ENCODE measurements at regions not wholly inside any gene's neighbourhood (a gene's known extent, or its start where the extent isn't known, plus 50 kb on each side); places are given as distances from the start of the nearest gene placed in this dataset.

- no peaks in the 10 kb centered on the region for H3K79me2 ChIP-seq (ENCODE audit: insufficient read depth, low read length)
- Mint-ChIP-seq H3K4me1 (ENCODE audit: low read depth, unreplicated experiment) (peaks cover 32% of the 10 kb centered on the region), H3K27me3 (ENCODE audit: low read depth, unreplicated experiment) (no peaks in the 10 kb centered on the region), H3K4me3 (ENCODE audit: unreplicated experiment) (no peak overlapping the region), H3K36me3 (ENCODE audit: low read depth, unreplicated experiment) (peaks cover 20% of the 10 kb centered on the region), H3K9me3 (ENCODE audit: unreplicated experiment) (peaks cover 2% of the 10 kb centered on the region), H3K27ac (ENCODE audit: unreplicated experiment) (peak overlapping the region; percentile 84)
- peak overlapping the region; percentile 41 for H3K27ac ChIP-seq (ENCODE audit: low read depth, low read length)
- DNase-seq (ENCODE audit: low read depth) (no peak), FAIRE-seq (no peak)
- no peak overlapping the region for H3K9ac ChIP-seq (ENCODE audit: low read length)
- H3K9me3 ChIP-seq (ENCODE audit: insufficient read depth, low read depth, low read length) = no peaks in the 10 kb centered on the region
- peaks cover 31% of the 10 kb centered on the region for H3K4me1 ChIP-seq (ENCODE audit: insufficient read depth, low read length)
- no peak overlapping the region for H2AFZ ChIP-seq (ENCODE audit: low read depth, low read length)
- TF ChIP-seq EZH2 (IDR thresholded peaks at IDR 0.05; ENCODE audit: insufficient read depth, low read length) = no peak
- H3K36me3 ChIP-seq (ENCODE audit: insufficient read depth, low read length) = no peaks in the 10 kb centered on the region
- peak overlapping the region; percentile 74 for H3K4me2 ChIP-seq (ENCODE audit: low read length)
- no peaks in the 10 kb centered on the region for H3K27me3 ChIP-seq (ENCODE audit: insufficient read depth, low read length)
- H4K20me1 ChIP-seq (ENCODE audit: insufficient read depth, low read length) = no peaks in the 10 kb centered on the region
- H3K4me3 ChIP-seq (ENCODE audit: insufficient read depth, low read depth, low read length) = no peak overlapping the region
These were observed 271.3 kb upstream of the TPM1 start for GRCh38 chr15:62771234-62771633.

DNA sequence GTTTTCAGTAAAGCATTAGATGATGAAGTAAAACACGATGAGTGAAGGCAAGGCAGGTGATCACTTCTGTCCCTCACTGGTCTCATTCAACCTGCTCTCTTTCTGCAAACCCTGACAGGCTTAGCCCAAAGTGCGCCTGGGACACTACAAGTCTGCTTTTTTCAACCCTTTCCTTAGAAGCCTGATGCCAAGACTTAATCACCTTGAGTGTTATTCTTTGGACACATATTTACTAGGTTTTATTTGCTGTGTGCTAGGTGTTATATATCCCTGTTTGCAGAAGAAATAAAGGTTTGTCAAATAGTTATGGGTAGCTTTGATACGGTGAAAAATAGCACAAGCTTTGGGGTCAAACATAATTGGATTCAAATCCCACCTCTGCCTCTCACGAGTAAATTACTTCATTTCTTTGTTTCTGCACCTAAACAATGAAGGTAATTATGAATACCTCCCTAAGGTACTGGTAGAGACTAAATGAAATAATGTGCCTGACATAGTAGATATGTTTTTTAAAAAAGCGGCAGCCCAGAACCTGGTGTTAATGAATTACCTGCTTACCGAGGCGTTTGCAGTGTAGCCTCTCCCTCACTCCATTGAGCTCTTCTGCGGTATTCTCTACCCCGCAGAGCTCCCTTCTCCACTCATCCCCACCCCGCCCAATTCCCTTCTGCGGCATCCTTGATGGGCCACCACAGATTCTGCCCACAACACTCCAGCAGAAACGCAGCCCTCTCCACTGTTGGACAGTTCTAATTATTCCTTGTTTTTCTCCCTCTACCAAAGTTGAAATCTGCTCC, 269.0 kb upstream of the TPM1 start:
- no peak for FAIRE-seq
- H3K79me2 ChIP-seq (ENCODE audit: insufficient read depth, low read length) = no peaks in the 10 kb centered on the region
- peaks cover 2% of the 10 kb centered on the region for H3K9me3 Mint-ChIP-seq (ENCODE audit: unreplicated experiment)
- H4K20me1 ChIP-seq (ENCODE audit: insufficient read depth, low read length) = no peaks in the 10 kb centered on the region
- peaks cover 32% of the 10 kb centered on the region for H3K4me1 ChIP-seq (ENCODE audit: insufficient read depth, low read length)
- peaks cover 17% of the 10 kb centered on the region for H3K36me3 Mint-ChIP-seq (ENCODE audit: low read depth, unreplicated experiment)
- no peak overlapping the region for H3K4me3 Mint-ChIP-seq (ENCODE audit: unreplicated experiment)
- DNase-seq (ENCODE audit: low read depth) = no peak
- no peaks in the 10 kb centered on the region for H3K27me3 ChIP-seq (ENCODE audit: insufficient read depth, low read length)
- no peak overlapping the region for H3K9ac ChIP-seq (ENCODE audit: low read length)
- no peaks in the 10 kb centered on the region for H3K36me3 ChIP-seq (ENCODE audit: insufficient read depth, low read length)
- peaks cover 35% of the 10 kb centered on the region for H3K4me1 Mint-ChIP-seq (ENCODE audit: low read depth, unreplicated experiment)
- TF ChIP-seq CTCF (IDR thresholded peaks at IDR 0.05; ENCODE audit: insufficient read depth, low read depth, low read length) = no peak
- no peak for TF ChIP-seq EZH2 (IDR thresholded peaks at IDR 0.05; ENCODE audit: insufficient read depth, low read length)
- no peaks in the 10 kb centered on the region for H3K27me3 Mint-ChIP-seq (ENCODE audit: low read depth, unreplicated experiment)
- no peak overlapping the region for H3K27ac ChIP-seq (ENCODE audit: low read depth, low read length)
- no peak overlapping the region for H3K27ac Mint-ChIP-seq (ENCODE audit: unreplicated experiment)
- H3K4me2 ChIP-seq (ENCODE audit: low read length) = no peak overlapping the region
- H3K9me3 ChIP-seq (ENCODE audit: insufficient read depth, low read depth, low read length) = no peaks in the 10 kb centered on the region
- no peak overlapping the region for H2AFZ ChIP-seq (ENCODE audit: low read depth, low read length)
- no peak overlapping the region for H3K4me3 ChIP-seq (ENCODE audit: insufficient read depth, low read depth, low read length)

- DNase-seq (ENCODE audit: low read depth) = no peak
- no peak overlapping the region for H3K4me3 ChIP-seq (ENCODE audit: insufficient read depth, low read depth, low read length)
- H3K27me3 Mint-ChIP-seq (ENCODE audit: low read depth, unreplicated experiment) = no peaks in the 10 kb centered on the region
- H3K36me3 ChIP-seq (ENCODE audit: insufficient read depth, low read length) = no peaks in the 10 kb centered on the region
- no peak overlapping the region for H3K9ac ChIP-seq (ENCODE audit: low read length)
- no peaks in the 10 kb centered on the region for H3K9me3 ChIP-seq (ENCODE audit: insufficient read depth, low read depth, low read length)
- H4K20me1 ChIP-seq (ENCODE audit: insufficient read depth, low read length) = no peaks in the 10 kb centered on the region
- no peak overlapping the region for H3K4me3 Mint-ChIP-seq (ENCODE audit: unreplicated experiment)
- peaks cover 2% of the 10 kb centered on the region for H3K9me3 Mint-ChIP-seq (ENCODE audit: unreplicated experiment)
- no peak for TF ChIP-seq CTCF (IDR thresholded peaks at IDR 0.05; ENCODE audit: insufficient read depth, low read depth, low read length)
- TF ChIP-seq EZH2 (IDR thresholded peaks at IDR 0.05; ENCODE audit: insufficient read depth, low read length) = no peak
- H3K27me3 ChIP-seq (ENCODE audit: insufficient read depth, low read length) = no peaks in the 10 kb centered on the region
- no peak overlapping the region for H2AFZ ChIP-seq (ENCODE audit: low read depth, low read length)
- H3K4me1 ChIP-seq (ENCODE audit: insufficient read depth, low read length) = peaks cover 20% of the 10 kb centered on the region
- peaks cover 21% of the 10 kb centered on the region for H3K36me3 Mint-ChIP-seq (ENCODE audit: low read depth, unreplicated experiment)
- H3K27ac Mint-ChIP-seq (ENCODE audit: unreplicated experiment) = no peak overlapping the region
- no peak overlapping the region for H3K4me2 ChIP-seq (ENCODE audit: low read length)
- no peak for FAIRE-seq
- H3K4me1 Mint-ChIP-seq (ENCODE audit: low read depth, unreplicated experiment) = peaks cover 28% of the 10 kb centered on the region
- H3K79me2 ChIP-seq (ENCODE audit: insufficient read depth, low read length) = no peaks in the 10 kb centered on the region
- no peak overlapping the region for H3K27ac ChIP-seq (ENCODE audit: low read depth, low read length)
These were observed 266.6 kb upstream of the TPM1 start for GRCh38 chr15:62775932-62776331.
